Nephron progenitor cell (in vitro differentiated cells): ENCODE measurements at regions not wholly inside any gene's neighbourhood (a gene's known extent, or its start where the extent isn't known, plus 50 kb on each side); places are given as distances from the start of the nearest gene placed in this dataset.

Experiments used
- DNase-seq: peaks from one replicate; pipeline ENCODE4 v3.0.0; 2021
- H3K27ac Mint-ChIP-seq: 2 replicates; pipeline ENCODE4 v1.8.0; 2021; ENCODE audit warnings: mild to moderate bottlenecking, moderate library complexity, mixed read lengths
- H3K27me3 Mint-ChIP-seq: 2 replicates; pipeline ENCODE4 v1.8.0; 2021; ENCODE audit warnings: mild to moderate bottlenecking, low read depth, mixed read lengths; ENCODE audit not compliant: poor library complexity
- H3K36me3 Mint-ChIP-seq: 2 replicates; pipeline ENCODE4 v1.8.0; 2021; ENCODE audit warnings: low read depth, mixed read lengths
- H3K4me1 Mint-ChIP-seq: 2 replicates; pipeline ENCODE4 v1.8.0; 2021; ENCODE audit warnings: mixed read lengths
- H3K4me3 Mint-ChIP-seq: 2 replicates; pipeline ENCODE4 v1.8.0; 2021; ENCODE audit warnings: mild to moderate bottlenecking, moderate library complexity, mixed read lengths
- H3K9me3 Mint-ChIP-seq: 2 replicates; pipeline ENCODE4 v1.8.0; 2021; ENCODE audit warnings: mild to moderate bottlenecking, moderate library complexity, mixed read lengths
- CTCF ChIP-seq: fragments of 200-600 bp; sonication (generic); IDR thresholded peaks from 2 replicates; pipeline ENCODE4 v1.5.0; 2021; ENCODE audit warnings: antibody characterized with exemption

GRCh38 chr5:161094411-161094810, 242.4 kb upstream of the ATP10B start:
- no peak for DNase-seq
- no peaks in the 10 kb centered on the region for H3K4me1 Mint-ChIP-seq
- no peaks in the 10 kb centered on the region for H3K36me3 Mint-ChIP-seq
- H3K4me3 Mint-ChIP-seq, result no peak overlapping the region
- H3K9me3 Mint-ChIP-seq, result no peaks in the 10 kb centered on the region
- H3K27ac Mint-ChIP-seq, result no peak overlapping the region
- TF ChIP-seq CTCF, result no peak
- peaks cover 8% of the 10 kb centered on the region for H3K27me3 Mint-ChIP-seq

- Mint-ChIP-seq H3K36me3 (no peaks in the 10 kb centered on the region), H3K4me1 (no peaks in the 10 kb centered on the region), H3K9me3 (no peaks in the 10 kb centered on the region), H3K27ac (no peak overlapping the region), H3K27me3 (peaks cover 8% of the 10 kb centered on the region), H3K4me3 (no peak overlapping the region)
- no peak for TF ChIP-seq CTCF
- peak; percentile 12 for DNase-seq
These were observed 241.1 kb upstream of the ATP10B start for GRCh38 chr5:161093100-161093499.

- no peaks in the 10 kb centered on the region for H3K9me3 Mint-ChIP-seq
- no peak for TF ChIP-seq CTCF
- no peaks in the 10 kb centered on the region for H3K36me3 Mint-ChIP-seq
- no peaks in the 10 kb centered on the region for H3K4me1 Mint-ChIP-seq
- no peak overlapping the region for H3K27ac Mint-ChIP-seq
- no peak for DNase-seq
- H3K4me3 Mint-ChIP-seq, result no peak overlapping the region
- H3K27me3 Mint-ChIP-seq, result peaks cover 4% of the 10 kb centered on the region
These were observed 237.6 kb upstream of the ATP10B start for GRCh38 chr5:161089569-161089968.

- Mint-ChIP-seq H3K27me3 (peaks cover 8% of the 10 kb centered on the region), H3K4me3 (no peak overlapping the region), H3K4me1 (no peaks in the 10 kb centered on the region), H3K27ac (no peak overlapping the region), H3K36me3 (no peaks in the 10 kb centered on the region), H3K9me3 (no peaks in the 10 kb centered on the region)
- no peak for TF ChIP-seq CTCF
- DNase-seq, result no peak
These were observed 234.4 kb upstream of the ATP10B start for GRCh38 chr5:161086461-161086860.

GRCh38 chr5:161085056-161085455, 233.0 kb upstream of the ATP10B start:
- H3K4me1 Mint-ChIP-seq, result no peaks in the 10 kb centered on the region
- no peaks in the 10 kb centered on the region for H3K9me3 Mint-ChIP-seq
- no peak for TF ChIP-seq CTCF
- no peak overlapping the region for H3K4me3 Mint-ChIP-seq
- H3K27me3 Mint-ChIP-seq, result peaks cover 3% of the 10 kb centered on the region
- no peak overlapping the region for H3K27ac Mint-ChIP-seq
- H3K36me3 Mint-ChIP-seq, result no peaks in the 10 kb centered on the region
- DNase-seq, result no peak

- TF ChIP-seq CTCF, result no peak
- Mint-ChIP-seq H3K27me3 (peaks cover 3% of the 10 kb centered on the region), H3K4me1 (no peaks in the 10 kb centered on the region), H3K4me3 (no peak overlapping the region), H3K9me3 (no peaks in the 10 kb centered on the region), H3K27ac (no peak overlapping the region), H3K36me3 (no peaks in the 10 kb centered on the region)
- DNase-seq, result no peak
These were observed 232.1 kb upstream of the ATP10B start for GRCh38 chr5:161084115-161084514.
